Mucosa of stomach (tissue), 1 donor: ENCODE measurements at regions not wholly inside any gene's neighbourhood (a gene's known extent, or its start where the extent isn't known, plus 50 kb on each side); places are given as distances from the start of the nearest gene placed in this dataset.
"Not testable (repeated sequence)": the region's sequence is repeated elsewhere in the genome, so short reads cannot be mapped to it uniquely, and the experiment has no call there.

Experiments
- H3K27me3 ChIP-seq: one replicate; pipeline ENCODE4 v1.7.0; 2013; ENCODE audit warnings: mild to moderate bottlenecking, low read length; ENCODE audit not compliant: control insufficient read depth, insufficient read depth
- H3K36me3 ChIP-seq: one replicate; pipeline ENCODE4 v1.7.0; 2013; ENCODE audit warnings: low read length; ENCODE audit not compliant: control insufficient read depth, insufficient read depth
- H3K4me1 ChIP-seq: one replicate; pipeline ENCODE4 v1.7.0; 2013; ENCODE audit warnings: mild to moderate bottlenecking, low read length; ENCODE audit not compliant: control insufficient read depth, insufficient read depth
- H3K4me3 ChIP-seq: one replicate; pipeline ENCODE4 v1.7.0; 2013; ENCODE audit warnings: low read length
- H3K9ac ChIP-seq: one replicate; pipeline ENCODE4 v1.7.0; 2013; ENCODE audit warnings: mild to moderate bottlenecking, low read length, moderate library complexity
- H3K9me3 ChIP-seq: one replicate; pipeline ENCODE4 v1.7.0; 2013; ENCODE audit warnings: mild to moderate bottlenecking, low read length, moderate library complexity; ENCODE audit not compliant: control insufficient read depth
- donor health status: Pancreatic carcinoma.

DNA sequence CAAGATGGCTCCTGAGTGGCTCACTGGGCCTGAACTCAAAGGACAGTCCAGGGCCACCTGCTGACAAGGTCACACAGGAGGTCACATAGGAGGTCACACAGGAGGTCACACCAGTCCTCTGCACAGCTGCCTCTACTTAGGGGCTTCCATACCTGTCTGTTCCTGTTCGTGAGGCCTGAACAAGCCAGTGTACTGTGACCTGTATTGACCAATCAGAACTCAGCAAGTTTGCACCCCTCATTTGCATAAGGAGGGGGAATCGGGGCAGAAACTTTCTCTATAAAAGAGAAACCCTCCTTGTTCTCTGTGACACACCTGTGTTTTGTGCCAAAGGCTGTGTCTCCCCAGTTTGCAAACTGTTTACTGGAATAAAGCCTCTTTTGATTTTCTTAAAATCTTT lies 478.9 kb downstream of the EIPR1 start:
- Histone ChIP-seq H3K9ac (no peak overlapping the region), H3K9me3 (no peaks in the 10 kb centered on the region), H3K4me1 (no peaks in the 10 kb centered on the region), H3K27me3 (no peaks in the 10 kb centered on the region), H3K36me3 (no peaks in the 10 kb centered on the region), H3K4me3 (no peak overlapping the region)

DNA sequence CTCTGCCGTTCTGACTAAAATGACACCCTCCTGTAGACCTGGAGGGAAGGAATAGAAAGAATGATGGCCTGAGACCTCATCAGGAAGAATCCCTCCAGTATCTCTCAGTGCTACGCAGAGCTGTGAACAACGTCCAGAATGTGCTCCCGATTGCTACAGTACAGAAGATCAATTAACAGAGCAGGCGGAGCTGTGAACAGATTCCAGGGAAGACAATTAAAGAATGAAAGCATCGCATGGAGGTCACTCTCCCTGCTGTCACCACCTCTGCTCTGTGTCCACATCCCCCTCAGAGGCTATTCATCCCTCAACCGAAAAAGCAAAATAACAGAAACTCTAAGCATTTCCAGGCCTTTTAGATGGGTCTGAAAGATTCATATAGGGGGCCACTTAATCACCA lies 481.0 kb downstream of the EIPR1 start:
- Histone ChIP-seq H3K9ac (no peak overlapping the region), H3K36me3 (no peaks in the 10 kb centered on the region), H3K4me3 (no peak overlapping the region), H3K27me3 (no peaks in the 10 kb centered on the region), H3K4me1 (no peaks in the 10 kb centered on the region), H3K9me3 (no peaks in the 10 kb centered on the region)

DNA sequence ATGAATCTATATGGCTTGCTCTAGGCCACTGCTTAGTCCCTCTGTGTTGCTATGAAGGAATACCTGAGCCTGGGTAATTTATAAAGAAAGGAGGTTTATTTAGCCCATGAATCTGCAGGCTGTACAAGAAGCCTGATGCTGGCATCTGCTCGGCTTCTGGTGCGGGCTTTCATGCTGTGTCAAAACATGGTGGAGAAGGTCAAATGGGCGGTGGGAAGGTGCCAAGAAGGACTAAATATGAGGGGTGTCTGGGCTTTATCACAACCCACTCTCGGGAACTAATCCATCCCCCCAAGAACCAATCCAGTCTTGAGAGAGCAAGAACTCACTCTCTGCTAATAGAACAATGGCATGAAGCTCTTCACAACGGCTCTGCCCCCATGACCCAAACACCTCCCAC lies 481.6 kb downstream of the EIPR1 start:
- H3K27me3 ChIP-seq: no peaks in the 10 kb centered on the region
- H3K4me3 ChIP-seq: no peak overlapping the region
- H3K9me3 ChIP-seq: no peaks in the 10 kb centered on the region
- no peak overlapping the region for H3K9ac ChIP-seq
- H3K36me3 ChIP-seq: no peaks in the 10 kb centered on the region
- H3K4me1 ChIP-seq: no peaks in the 10 kb centered on the region

DNA sequence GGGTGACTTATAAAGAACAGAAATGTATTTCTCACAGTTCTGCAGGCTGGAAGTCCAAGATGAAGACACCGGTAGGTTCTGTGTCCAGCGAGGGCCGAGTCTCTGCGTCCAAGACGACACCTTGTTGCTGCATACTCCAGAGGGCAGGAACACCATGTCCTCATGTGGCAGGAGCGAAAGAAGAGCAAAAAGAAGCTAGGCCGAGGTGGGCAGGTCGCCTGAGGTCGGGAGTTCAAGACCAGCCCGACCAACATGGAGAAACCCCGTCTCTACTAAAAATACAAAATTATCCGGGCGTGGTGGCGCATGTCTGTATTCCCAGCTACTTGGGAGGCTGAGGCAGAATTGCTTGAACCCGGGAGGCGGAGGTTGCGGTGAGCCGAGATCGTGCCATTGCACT lies 483.6 kb downstream of the EIPR1 start:
- not testable (repeated sequence) for H3K9ac ChIP-seq, H3K9me3 ChIP-seq, H3K27me3 ChIP-seq, H3K36me3 ChIP-seq, H3K4me3 ChIP-seq, H3K4me1 ChIP-seq

DNA sequence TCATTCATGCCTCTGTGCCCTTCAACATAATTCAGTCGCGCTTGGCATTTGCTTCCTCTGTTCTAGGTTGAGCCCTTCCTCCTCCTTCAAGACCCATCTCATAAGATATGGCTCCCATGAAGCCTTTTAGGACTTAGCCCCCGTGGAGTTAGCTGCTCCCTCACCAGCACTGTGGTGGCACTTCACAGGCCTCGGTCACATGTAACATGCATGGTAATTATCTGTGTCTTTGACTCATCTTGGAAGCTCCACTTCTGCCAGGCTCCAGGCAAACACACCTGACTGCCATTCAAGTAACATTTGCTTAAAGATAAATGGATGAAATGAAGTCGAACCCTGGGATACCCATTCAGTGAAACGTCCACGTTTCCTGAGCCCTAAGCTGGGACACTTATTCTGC lies 484.7 kb downstream of the EIPR1 start:
- H3K9me3 ChIP-seq: no peaks in the 10 kb centered on the region
- no peak overlapping the region for H3K9ac ChIP-seq
- H3K4me3 ChIP-seq: no peak overlapping the region
- no peaks in the 10 kb centered on the region for H3K27me3 ChIP-seq
- no peaks in the 10 kb centered on the region for H3K4me1 ChIP-seq
- H3K36me3 ChIP-seq: no peaks in the 10 kb centered on the region

DNA sequence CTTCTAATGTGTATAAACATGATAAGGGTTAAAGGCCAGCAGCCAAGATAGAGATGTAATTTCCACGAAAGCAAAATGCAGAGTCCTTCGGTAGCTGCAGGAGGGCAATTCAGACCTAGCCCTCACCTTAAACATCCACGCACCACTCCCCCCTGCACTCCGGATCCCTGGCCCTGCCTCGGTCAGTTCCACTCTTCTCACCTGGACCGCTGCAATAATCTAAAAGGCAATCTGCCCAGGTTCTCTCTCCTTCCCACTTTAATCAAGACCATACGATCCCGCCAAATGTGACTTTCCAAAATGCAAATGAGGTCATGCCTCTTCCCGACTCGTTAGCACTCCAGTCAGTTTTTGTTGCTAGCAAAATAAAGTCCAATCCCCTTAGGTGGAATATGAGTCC lies 485.2 kb downstream of the EIPR1 start:
- Histone ChIP-seq H3K4me1 (no peaks in the 10 kb centered on the region), H3K36me3 (no peaks in the 10 kb centered on the region), H3K4me3 (no peak overlapping the region)

DNA sequence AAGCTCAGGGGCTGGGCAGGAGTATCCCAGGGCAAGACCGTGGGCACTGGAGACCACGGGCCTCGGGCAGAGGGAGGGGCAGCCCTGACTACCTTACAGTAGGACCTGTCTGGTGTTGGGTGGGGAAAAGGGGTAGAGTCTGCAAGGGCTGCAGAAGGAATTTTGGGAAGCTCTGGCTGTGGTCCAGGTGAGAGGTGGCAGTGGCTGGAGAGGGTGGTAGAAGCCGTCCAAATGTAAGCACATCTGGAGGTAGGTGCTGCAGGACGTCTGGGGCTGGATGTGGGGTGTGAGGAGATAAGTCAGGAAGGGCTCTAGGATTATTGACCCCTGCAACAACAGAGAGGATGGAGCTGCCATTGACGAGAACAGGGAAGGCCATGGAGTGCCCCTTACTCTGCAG lies 486.7 kb downstream of the EIPR1 start:
- no peaks in the 10 kb centered on the region for H3K36me3 ChIP-seq
- H3K27me3 ChIP-seq: no peaks in the 10 kb centered on the region
- no peak overlapping the region for H3K9ac ChIP-seq
- no peaks in the 10 kb centered on the region for H3K4me1 ChIP-seq
- no peaks in the 10 kb centered on the region for H3K9me3 ChIP-seq
- H3K4me3 ChIP-seq: no peak overlapping the region

More for the DNA sequence above, 485.2 kb downstream of the EIPR1 start:
- no peak overlapping the region for H3K9ac ChIP-seq
- H3K9me3 ChIP-seq: no peaks in the 10 kb centered on the region
- no peaks in the 10 kb centered on the region for H3K27me3 ChIP-seq

DNA sequence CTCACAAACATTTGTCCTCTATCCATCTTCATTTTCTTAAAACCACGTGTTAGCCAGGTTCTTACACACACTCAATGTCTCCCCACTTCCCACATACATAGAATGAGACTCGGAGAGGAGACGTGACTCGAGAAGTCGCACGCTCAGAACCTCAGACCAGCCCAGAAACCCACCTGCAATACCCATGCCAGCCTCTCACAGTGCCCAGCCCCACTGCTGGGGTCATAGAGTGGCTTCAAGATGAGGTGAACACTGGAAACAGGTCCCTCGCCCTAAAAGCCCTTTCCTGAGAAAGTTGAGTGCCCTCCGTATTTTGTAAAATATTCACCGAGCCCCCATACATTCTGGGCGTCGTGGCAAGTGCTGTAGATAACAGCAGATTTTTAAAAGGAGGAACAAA lies 487.4 kb downstream of the EIPR1 start:
- H3K9me3 ChIP-seq: no peaks in the 10 kb centered on the region
- H3K27me3 ChIP-seq: no peaks in the 10 kb centered on the region
- H3K4me1 ChIP-seq: no peaks in the 10 kb centered on the region
- H3K4me3 ChIP-seq: no peak overlapping the region
- H3K9ac ChIP-seq: no peak overlapping the region
- H3K36me3 ChIP-seq: no peaks in the 10 kb centered on the region

DNA sequence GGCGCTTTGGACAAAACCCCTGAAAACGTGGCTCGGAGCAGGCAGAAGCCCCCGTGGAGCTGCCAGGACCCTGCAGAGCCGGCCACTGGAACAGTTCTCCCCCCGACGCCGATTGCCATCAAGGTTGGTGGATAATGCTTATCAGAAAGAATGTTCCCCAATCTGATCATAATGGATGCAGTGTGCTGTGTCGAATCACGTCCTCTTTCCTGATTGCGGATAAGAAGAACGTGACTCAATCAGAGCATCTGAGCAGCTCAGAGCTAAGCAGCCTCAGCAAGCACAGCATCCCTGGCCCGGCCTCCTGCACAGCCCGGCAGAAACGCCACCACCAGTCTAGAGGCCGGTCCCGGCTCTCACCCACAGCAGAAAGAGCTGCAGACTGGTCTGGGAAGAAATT lies 488.0 kb downstream of the EIPR1 start:
- Histone ChIP-seq H3K9ac (no peak overlapping the region), H3K4me1 (no peaks in the 10 kb centered on the region), H3K36me3 (no peaks in the 10 kb centered on the region), H3K9me3 (no peaks in the 10 kb centered on the region), H3K4me3 (no peak overlapping the region), H3K27me3 (no peaks in the 10 kb centered on the region)

DNA sequence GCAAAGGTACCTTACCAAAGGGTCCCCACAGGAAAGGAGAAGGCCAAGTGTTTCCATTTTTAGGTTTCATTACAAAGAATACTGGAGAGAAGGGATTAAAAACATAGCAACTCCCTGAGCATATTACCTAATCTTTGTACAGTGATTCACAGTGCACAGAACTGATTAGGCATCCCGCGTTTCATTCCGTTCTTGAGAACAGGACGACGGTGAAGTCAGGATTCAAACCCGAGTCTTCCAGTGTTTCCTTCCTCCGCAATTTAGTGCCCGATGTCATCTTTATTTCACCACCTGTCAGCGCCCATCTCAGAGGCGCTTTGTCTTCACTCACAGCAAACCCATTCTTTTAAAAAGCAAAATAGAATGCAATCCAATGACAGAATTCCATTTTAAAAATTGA lies 488.5 kb downstream of the EIPR1 start:
- Histone ChIP-seq H3K36me3 (no peaks in the 10 kb centered on the region), H3K27me3 (no peaks in the 10 kb centered on the region), H3K9me3 (no peaks in the 10 kb centered on the region), H3K9ac (no peak overlapping the region), H3K4me3 (no peak overlapping the region), H3K4me1 (no peaks in the 10 kb centered on the region)

DNA sequence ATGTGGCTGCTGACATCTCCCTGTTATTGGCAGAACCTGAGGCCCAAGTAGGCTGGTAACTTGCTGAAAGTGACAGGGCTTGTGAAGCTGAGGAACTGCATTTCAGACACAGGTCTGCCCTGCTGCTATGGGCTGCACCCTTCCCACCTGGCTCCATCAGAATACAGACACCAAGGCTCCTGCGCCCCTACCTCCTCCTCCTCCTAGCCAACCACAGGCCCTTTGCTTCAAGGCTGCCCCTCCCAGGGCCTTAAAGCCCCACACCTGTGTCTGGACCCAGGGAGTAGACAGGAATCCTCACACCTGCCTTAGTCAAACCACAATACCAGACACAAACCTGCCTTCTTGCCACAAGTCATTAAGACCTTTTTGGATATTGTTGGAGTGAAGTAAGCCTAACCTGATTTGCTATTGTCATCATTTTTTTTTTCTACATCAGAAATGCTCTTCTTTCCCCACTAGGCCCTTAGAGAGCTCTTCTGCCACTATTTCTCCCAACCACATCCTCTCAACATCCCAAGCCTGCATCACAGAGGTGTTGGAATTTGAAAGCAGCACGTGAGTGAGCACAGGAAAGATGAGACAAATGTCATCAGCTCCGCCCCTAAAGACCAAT lies 489.7 kb downstream of the EIPR1 start:
- H3K4me1 ChIP-seq: no peaks in the 10 kb centered on the region
- H3K36me3 ChIP-seq: no peaks in the 10 kb centered on the region
- no peaks in the 10 kb centered on the region for H3K27me3 ChIP-seq

DNA sequence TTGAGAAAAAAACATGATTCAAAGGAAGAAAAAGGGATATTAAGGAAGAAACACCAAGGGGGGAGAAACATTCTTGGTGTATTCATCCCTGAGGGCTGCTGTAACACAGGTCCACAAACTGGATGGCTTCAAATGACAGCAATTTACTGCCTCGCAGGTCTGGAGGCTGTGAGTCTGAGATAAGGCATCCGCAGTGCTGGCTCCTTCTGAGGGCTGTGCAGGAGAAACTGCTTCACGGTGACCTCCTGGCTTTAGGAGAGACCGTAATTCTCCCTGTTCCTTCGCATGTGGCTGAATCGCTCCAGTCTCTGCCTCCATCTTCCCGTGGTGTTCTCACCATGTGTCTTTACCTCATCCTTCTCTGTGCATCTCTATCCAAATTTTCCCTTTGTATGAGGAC lies 490.7 kb downstream of the EIPR1 start:
- Histone ChIP-seq H3K4me1 (no peaks in the 10 kb centered on the region), H3K4me3 (no peak overlapping the region), H3K36me3 (no peaks in the 10 kb centered on the region), H3K27me3 (no peaks in the 10 kb centered on the region), H3K9ac (no peak overlapping the region), H3K9me3 (no peaks in the 10 kb centered on the region)

More for the DNA sequence above, 489.7 kb downstream of the EIPR1 start:
- Histone ChIP-seq H3K9ac (no peak overlapping the region), H3K9me3 (no peaks in the 10 kb centered on the region), H3K4me3 (no peak overlapping the region)

DNA sequence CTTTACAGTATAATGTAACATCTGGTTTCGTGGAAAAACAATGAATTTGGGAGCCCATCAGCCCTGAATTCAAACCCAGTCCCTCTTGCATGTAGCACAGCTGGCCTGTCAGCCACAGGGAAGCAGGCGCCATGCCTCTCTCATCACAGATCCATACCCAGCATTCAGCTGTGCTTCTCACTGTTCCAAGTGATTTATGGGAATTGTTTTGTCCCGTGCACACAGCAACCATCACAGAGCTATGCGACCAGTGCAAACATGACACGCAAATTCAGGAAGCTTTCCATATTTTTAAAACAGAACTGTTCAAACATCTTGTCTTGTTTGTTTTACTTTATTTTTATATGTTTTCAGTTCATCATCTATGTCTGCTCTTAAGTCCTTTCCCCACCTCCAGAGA lies 496.1 kb downstream of the EIPR1 start:
- Histone ChIP-seq H3K9ac (no peak overlapping the region), H3K27me3 (no peaks in the 10 kb centered on the region)

More for the DNA sequence above, 496.1 kb downstream of the EIPR1 start:
- Histone ChIP-seq H3K9me3 (no peaks in the 10 kb centered on the region), H3K4me3 (no peak overlapping the region), H3K4me1 (no peaks in the 10 kb centered on the region), H3K36me3 (no peaks in the 10 kb centered on the region)
